ENCODE measurements at regions not wholly inside any gene's neighbourhood (a gene's known extent, or its start where the extent isn't known, plus 50 kb on each side); places are given as distances from the start of the nearest gene placed in this dataset.

DNA sequence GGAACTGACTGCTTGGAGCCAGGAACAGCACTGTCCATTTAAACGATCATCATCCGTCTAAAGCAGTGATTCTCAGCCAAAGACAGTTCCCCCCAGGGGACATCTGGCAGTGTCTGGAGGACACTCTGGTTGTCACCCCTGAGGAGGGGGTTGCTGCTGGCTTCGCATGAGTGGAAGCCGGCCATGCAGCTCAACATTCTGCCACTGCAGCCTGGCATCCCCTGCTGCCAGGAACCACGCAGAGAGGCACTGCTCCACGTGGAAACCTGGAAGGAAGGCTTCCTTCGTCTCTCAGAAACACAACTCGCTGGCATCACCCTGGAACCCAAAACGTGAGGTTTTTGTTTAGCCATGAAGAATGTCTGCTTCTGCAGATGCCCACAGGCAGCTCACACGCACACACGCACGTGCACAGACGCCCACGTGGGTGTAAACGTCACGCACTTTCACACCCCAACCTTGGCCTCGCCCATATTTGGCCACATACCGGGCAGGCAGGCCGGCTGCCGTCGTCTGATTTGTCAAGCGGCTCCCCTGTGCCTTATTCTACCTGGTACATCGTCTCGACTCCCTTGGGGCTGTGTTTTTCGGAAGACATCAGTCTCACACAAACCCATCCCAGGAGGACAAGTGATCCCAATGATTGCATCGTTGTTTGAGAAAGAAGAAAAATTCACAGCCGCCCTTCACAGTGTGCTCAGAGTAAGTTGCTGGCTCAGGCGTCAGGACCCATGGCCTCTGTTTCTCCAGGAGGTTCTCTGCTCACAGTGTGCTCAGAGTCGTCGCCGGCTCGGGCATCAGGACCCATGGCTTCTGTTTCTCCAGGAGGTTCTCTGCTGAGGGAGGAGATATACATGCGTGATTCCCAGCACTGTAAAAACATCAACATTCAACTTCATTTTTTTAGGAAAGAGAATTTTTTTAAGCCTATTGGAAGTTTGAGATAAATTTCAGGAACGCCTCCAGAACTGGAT, 127.2 kb upstream of the PPP2R2D start:
- TF ChIP-seq, protein P1, sequence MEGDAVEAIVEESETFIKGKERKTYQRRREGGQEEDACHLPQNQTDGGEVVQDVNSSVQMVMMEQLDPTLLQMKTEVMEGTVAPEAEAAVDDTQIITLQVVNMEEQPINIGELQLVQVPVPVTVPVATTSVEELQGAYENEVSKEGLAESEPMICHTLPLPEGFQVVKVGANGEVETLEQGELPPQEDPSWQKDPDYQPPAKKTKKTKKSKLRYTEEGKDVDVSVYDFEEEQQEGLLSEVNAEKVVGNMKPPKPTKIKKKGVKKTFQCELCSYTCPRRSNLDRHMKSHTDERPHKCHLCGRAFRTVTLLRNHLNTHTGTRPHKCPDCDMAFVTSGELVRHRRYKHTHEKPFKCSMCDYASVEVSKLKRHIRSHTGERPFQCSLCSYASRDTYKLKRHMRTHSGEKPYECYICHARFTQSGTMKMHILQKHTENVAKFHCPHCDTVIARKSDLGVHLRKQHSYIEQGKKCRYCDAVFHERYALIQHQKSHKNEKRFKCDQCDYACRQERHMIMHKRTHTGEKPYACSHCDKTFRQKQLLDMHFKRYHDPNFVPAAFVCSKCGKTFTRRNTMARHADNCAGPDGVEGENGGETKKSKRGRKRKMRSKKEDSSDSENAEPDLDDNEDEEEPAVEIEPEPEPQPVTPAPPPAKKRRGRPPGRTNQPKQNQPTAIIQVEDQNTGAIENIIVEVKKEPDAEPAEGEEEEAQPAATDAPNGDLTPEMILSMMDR (IDR thresholded peaks at IDR 0.05; ENCODE audit: low read depth, low read length, poor library complexity, severe bottlenecking): no peak
- no peak for TF ChIP-seq EZH2phosphoT487 (IDR thresholded peaks at IDR 0.05; ENCODE audit: borderline replicate concordance, low read length)

Data from DOHH2 (cell line).